ENCODE measurements at regions not wholly inside any gene's neighbourhood (a gene's known extent, or its start where the extent isn't known, plus 50 kb on each side); places are given as distances from the start of the nearest gene placed in this dataset.

- TF ChIP-seq CBFB (IDR thresholded peaks at IDR 0.05; ENCODE audit: low read depth) (no peak), BCL11A (IDR thresholded peaks at IDR 0.05; ENCODE audit: low read depth, low read length) (no peak), WRNIP1 (IDR thresholded peaks at IDR 0.05; ENCODE audit: borderline replicate concordance, low read depth, low read length) (no peak), RFX5 (IDR thresholded peaks at IDR 0.05; ENCODE audit: low read depth, low read length) (no peak), YY1 (IDR thresholded peaks at IDR 0.05; ENCODE audit: low read depth, low read length) (no peak), FOXK2 (IDR thresholded peaks at IDR 0.05) (no peak)
Measured at GRCh38 chr13:74841651-74842050, 640.3 kb downstream of the TBC1D4 start (continued).

GRCh38 chr13:74841123-74841522 is 640.8 kb downstream of the TBC1D4 start:
- ChIA-PET SMC1A (ENCODE audit: uncharacterized antibody, unreplicated experiment) (no interaction called here), POLR2A (no interaction called here), RAD21 (ENCODE audit: unreplicated experiment) (no interaction called here), CTCF (no interaction called here)
- Histone ChIP-seq H3K9ac (ENCODE audit: control insufficient read depth, insufficient read depth, low read length) (no peak overlapping the region), H3K36me3 (ENCODE audit: control insufficient read depth in 2 of 2, insufficient read depth in 2 of 2, low read length in 1 of 2) (no peaks in the 10 kb centered on the region), H4K20me1 (ENCODE audit: control insufficient read depth, insufficient read depth) (no peaks in the 10 kb centered on the region), H2AFZ (ENCODE audit: control insufficient read depth, low read depth, low read length) (no peak overlapping the region), H3K27me3 (replicated peaks in 1 of 2; ENCODE audit: control insufficient read depth in 2 of 2, insufficient read depth in 2 of 2, low read length in 1 of 2) (no peaks in the 10 kb centered on the region), H3K79me2 (ENCODE audit: control insufficient read depth, insufficient read depth, low read length) (no peaks in the 10 kb centered on the region), H3K4me1 (ENCODE audit: control insufficient read depth, insufficient read depth, low read length) (no peaks in the 10 kb centered on the region), H3K27ac (ENCODE audit: control insufficient read depth, insufficient read depth) (no peak overlapping the region), H3K4me3 (no peak overlapping the region), H3K4me2 (ENCODE audit: control insufficient read depth, insufficient read depth) (no peak overlapping the region), H3K9me3 (replicated peaks; ENCODE audit: control insufficient read depth, insufficient read depth, low read length) (no peaks in the 10 kb centered on the region)
- DNase-seq (ENCODE audit: low read depth, low spot score) (no peak), FAIRE-seq (no peak), ATAC-seq (no peak)
- TF ChIP-seq ATF7 (IDR thresholded peaks at IDR 0.05; ENCODE audit: low read depth) (peak; percentile 48; the same call in 1 of the 2 replicates), DPF2 (IDR thresholded peaks at IDR 0.05) (no peak)
- in situ Hi-C loops (cut with MboI) (no loop called here), intact Hi-C loops (cut with micrococcal nuclease; ENCODE audit: unreplicated experiment) (no loop called here)
- no TSS peak for BruUV-seq (replicated peaks)
- WGBS (ENCODE audit: insufficient coverage, insufficient replicate concordance, low lambda C conversion rate, missing lambda C conversion rate), result 17% methylated on average over 2 of the region's 2 CpGs

- ChIA-PET POLR2A (no interaction called here), RAD21 (ENCODE audit: unreplicated experiment) (no interaction called here), CTCF (interaction anchor here (1.5 kb wide), 1 partner anchor 9 kb away, joined by 3 read pairs; no protein-coding TSS in a partner anchor), SMC1A (ENCODE audit: uncharacterized antibody, unreplicated experiment) (no interaction called here)
- intact Hi-C loops (cut with micrococcal nuclease; ENCODE audit: unreplicated experiment) (no loop called here), in situ Hi-C loops (cut with MboI) (no loop called here)
- H3K4me1 ChIP-seq (ENCODE audit: control insufficient read depth, insufficient read depth, low read length), result no peaks in the 10 kb centered on the region
- no peaks in the 10 kb centered on the region for H3K79me2 ChIP-seq (ENCODE audit: control insufficient read depth, insufficient read depth, low read length)
- ATAC-seq (no peak), FAIRE-seq (no peak), DNase-seq (ENCODE audit: low read depth, low spot score) (no peak)
- no peak overlapping the region for H3K4me3 ChIP-seq
- H3K9me3 ChIP-seq (replicated peaks; ENCODE audit: control insufficient read depth, insufficient read depth, low read length), result no peaks in the 10 kb centered on the region
- H3K9ac ChIP-seq (ENCODE audit: control insufficient read depth, insufficient read depth, low read length), result no peak overlapping the region
- no peaks in the 10 kb centered on the region for H3K36me3 ChIP-seq (ENCODE audit: control insufficient read depth in 2 of 2, insufficient read depth in 2 of 2, low read length in 1 of 2)
- no peak for TF ChIP-seq RAD21 (IDR thresholded peaks at IDR 0.05; ENCODE audit: insufficient read depth, low read depth, low read length)
- no peak for TF ChIP-seq IKZF1 (conservative IDR thresholded peaks at IDR 0.05)
- no peak for TF ChIP-seq TCF12 (IDR thresholded peaks at IDR 0.05; ENCODE audit: low read depth, low read length)
- no peak for TF ChIP-seq ZBED1 (IDR thresholded peaks at IDR 0.05; ENCODE audit: borderline replicate concordance)
- no peak overlapping the region for H3K27ac ChIP-seq (ENCODE audit: control insufficient read depth, insufficient read depth)
- no peak overlapping the region for H2AFZ ChIP-seq (ENCODE audit: control insufficient read depth, low read depth, low read length)
- BruUV-seq (replicated peaks), result no TSS peak
- no peak overlapping the region for H3K4me2 ChIP-seq (ENCODE audit: control insufficient read depth, insufficient read depth)
- H3K27me3 ChIP-seq (replicated peaks in 1 of 2; ENCODE audit: control insufficient read depth in 2 of 2, insufficient read depth in 2 of 2, low read length in 1 of 2), result no peaks in the 10 kb centered on the region
- H4K20me1 ChIP-seq (ENCODE audit: control insufficient read depth, insufficient read depth), result no peaks in the 10 kb centered on the region
Measured at GRCh38 chr13:74839656-74840055, 642.3 kb downstream of the TBC1D4 start.
